PC-3 (cell line): ENCODE measurements at regions not wholly inside any gene's neighbourhood (a gene's known extent, or its start where the extent isn't known, plus 50 kb on each side); places are given as distances from the start of the nearest gene placed in this dataset.

Experiments used
- ATAC-seq: fragments of 200-7000 bp; cut with Tn5 transposase; 2 replicates; pipeline ENCODE4 v1.9.1; 2020; ENCODE audit warnings: mild to moderate bottlenecking, moderate library complexity
- BruUV-seq: library from RNA; stranded (reverse); fragments of 400-500 nt; replicated peaks from 2 replicates; lab custom pipeline; 2021; lab: Mats Ljungman, UMichigan
- CTCF ChIA-PET: fragments of 300-600 bp; sonication (Branson Sonifier 250); formaldehyde crosslinking; loops from one replicate; lab custom pipeline; 2022; ENCODE audit warnings: antibody characterized with exemption; lab: Charles Lee
- POLR2A ChIA-PET: fragments of 300-600 bp; sonication (Branson Sonifier 250); formaldehyde crosslinking; loops from one replicate; lab custom pipeline; 2022; ENCODE audit warnings: antibody characterized with exemption; ENCODE audit not compliant: unreplicated experiment; lab: Charles Lee
- DNase-seq: peaks from one replicate; pipeline ENCODE4 v3.0.0-alpha.2; 2015
- H2AFZ ChIP-seq: fragments of 300-600 bp; sonication (generic); 2 replicates; pipeline ENCODE4 v1.6.0; 2016; ENCODE audit warnings: antibody characterized with exemption, low read length
- H3F3A ChIP-seq: fragments of 300-600 bp; sonication (generic); one replicate; pipeline ENCODE4 v1.6.0; 2017; ENCODE audit warnings: antibody characterized with exemption, low read length, control low read depth, mild to moderate bottlenecking; ENCODE audit not compliant: unreplicated experiment
- H3K27ac ChIP-seq: fragments of 300-600 bp; sonication (generic); 2 replicates; pipeline ENCODE4 v1.5.1; 2016; ENCODE audit warnings: mild to moderate bottlenecking, low read length
- H3K27me3 ChIP-seq: fragments of 300-600 bp; sonication (generic); 2 replicates; pipeline ENCODE4 v1.6.1; 2016; ENCODE audit warnings: low read length, mixed read lengths
- H3K36me3 ChIP-seq: fragments of 300-600 bp; sonication (generic); 2 replicates; pipeline ENCODE4 v1.6.1; 2016; ENCODE audit warnings: low read depth, mixed run types, low read length, mixed read lengths
- H3K4me1 ChIP-seq: fragments of 300-600 bp; sonication (generic); 2 replicates; pipeline ENCODE4 v1.5.1; 2016; ENCODE audit warnings: low read length; ENCODE audit not compliant: insufficient read depth
- H3K4me2 ChIP-seq: fragments of 300-600 bp; sonication (generic); 2 replicates; pipeline ENCODE4 v1.6.0; 2016; ENCODE audit warnings: low read length
- H3K4me3 ChIP-seq: fragments of 300-600 bp; sonication (generic); 2 replicates; pipeline ENCODE4 v1.5.1; 2016; ENCODE audit warnings: mild to moderate bottlenecking, low read length, mixed read lengths
- H3K79me2 ChIP-seq: fragments of 300-600 bp; sonication (generic); 2 replicates; pipeline ENCODE4 v1.6.1; 2017; ENCODE audit warnings: low read length, mixed read lengths
- H3K9ac ChIP-seq: fragments of 300-600 bp; sonication (generic); 2 replicates; pipeline ENCODE4 v1.6.0; 2016; ENCODE audit warnings: mild to moderate bottlenecking, low read length
- H3K9me2 ChIP-seq: fragments of 300-600 bp; sonication (generic); replicated peaks from 2 replicates; pipeline ENCODE4 v1.6.1; 2016; ENCODE audit warnings: mixed run types, low read length, mixed read lengths
- H3K9me3 ChIP-seq: fragments of 300-600 bp; sonication (generic); 2 replicates; pipeline ENCODE4 v1.6.1; 2016; ENCODE audit warnings: low read length, mixed read lengths
- H4K20me1 ChIP-seq: fragments of 300-600 bp; sonication (generic); 2 replicates; pipeline ENCODE4 v1.6.1; 2016; ENCODE audit warnings: low read length, mixed read lengths
- EZH2 ChIP-seq: fragments of 300-600 bp; sonication (generic); IDR thresholded peaks from one replicate; pipeline ENCODE4 v1.6.1; 2017; ENCODE audit warnings: antibody characterized with exemption, mild to moderate bottlenecking, low read length; ENCODE audit not compliant: unreplicated experiment
- EZH2phosphoT487 ChIP-seq: fragments of 300-600 bp; sonication (generic); IDR thresholded peaks from 2 replicates; pipeline ENCODE4 v1.6.1; 2018; ENCODE audit warnings: mild to moderate bottlenecking, antibody characterized with exemption, low read length, borderline replicate concordance
- intact Hi-C: fragments of 100-400 bp; cut with micrococcal nuclease; formaldehyde crosslinking; loops from 2 replicates; pipeline ENCODE4 v1.9.0; 2023
- TF ChIP-seq, protein P1 (sequence below): fragments of 300-600 bp; sonication (generic); conservative IDR thresholded peaks from 2 replicates; pipeline ENCODE4 v1.5.1; 2017; ENCODE audit warnings: antibody characterized with exemption, low read depth, mild to moderate bottlenecking, low read length

DNA sequence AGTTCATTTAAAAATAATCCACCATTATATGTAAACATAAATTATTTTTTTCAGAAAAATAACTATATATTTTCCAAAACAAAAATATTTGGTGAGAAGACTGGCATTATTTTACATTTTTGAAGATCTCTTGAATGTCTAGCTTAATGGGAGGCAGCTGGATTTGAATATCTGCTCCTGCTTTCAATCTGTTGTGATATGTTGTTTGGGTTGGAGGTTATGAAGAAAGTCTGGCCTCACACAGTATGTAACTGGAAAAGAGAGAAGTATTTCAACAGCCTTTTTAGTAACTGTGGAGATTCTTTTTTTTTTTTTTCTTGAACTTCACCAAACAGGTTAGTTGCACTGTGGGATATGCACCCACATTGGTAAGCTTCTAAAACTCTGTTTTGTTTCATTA, 84.7 kb upstream of the SLIT3 start:
- Histone ChIP-seq H4K20me1 (no peaks in the 10 kb centered on the region), H3K9ac (no peak overlapping the region), H3K36me3 (no peaks in the 10 kb centered on the region), H3K9me3 (no peaks in the 10 kb centered on the region), H2AFZ (no peak overlapping the region), H3K27me3 (peaks cover 11% of the 10 kb centered on the region; the same call in 1 of the 2 replicates), H3K4me2 (no peak overlapping the region), H3K9me2 (no peaks in the 10 kb centered on the region), H3K79me2 (no peaks in the 10 kb centered on the region), H3F3A (no peaks in the 10 kb centered on the region), H3K27ac (no peak overlapping the region), H3K4me1 (no peaks in the 10 kb centered on the region), H3K4me3 (no peak overlapping the region)
- BruUV-seq, result no TSS peak
- ChIA-PET POLR2A (no interaction called here), CTCF (no interaction called here)
- ATAC-seq (no peak), DNase-seq (no peak)
- TF ChIP-seq EZH2 (no peak), EZH2phosphoT487 (no peak)
- TF ChIP-seq, protein P1, sequence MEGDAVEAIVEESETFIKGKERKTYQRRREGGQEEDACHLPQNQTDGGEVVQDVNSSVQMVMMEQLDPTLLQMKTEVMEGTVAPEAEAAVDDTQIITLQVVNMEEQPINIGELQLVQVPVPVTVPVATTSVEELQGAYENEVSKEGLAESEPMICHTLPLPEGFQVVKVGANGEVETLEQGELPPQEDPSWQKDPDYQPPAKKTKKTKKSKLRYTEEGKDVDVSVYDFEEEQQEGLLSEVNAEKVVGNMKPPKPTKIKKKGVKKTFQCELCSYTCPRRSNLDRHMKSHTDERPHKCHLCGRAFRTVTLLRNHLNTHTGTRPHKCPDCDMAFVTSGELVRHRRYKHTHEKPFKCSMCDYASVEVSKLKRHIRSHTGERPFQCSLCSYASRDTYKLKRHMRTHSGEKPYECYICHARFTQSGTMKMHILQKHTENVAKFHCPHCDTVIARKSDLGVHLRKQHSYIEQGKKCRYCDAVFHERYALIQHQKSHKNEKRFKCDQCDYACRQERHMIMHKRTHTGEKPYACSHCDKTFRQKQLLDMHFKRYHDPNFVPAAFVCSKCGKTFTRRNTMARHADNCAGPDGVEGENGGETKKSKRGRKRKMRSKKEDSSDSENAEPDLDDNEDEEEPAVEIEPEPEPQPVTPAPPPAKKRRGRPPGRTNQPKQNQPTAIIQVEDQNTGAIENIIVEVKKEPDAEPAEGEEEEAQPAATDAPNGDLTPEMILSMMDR, result no peak
- intact Hi-C loops, result no loop called here

DNA sequence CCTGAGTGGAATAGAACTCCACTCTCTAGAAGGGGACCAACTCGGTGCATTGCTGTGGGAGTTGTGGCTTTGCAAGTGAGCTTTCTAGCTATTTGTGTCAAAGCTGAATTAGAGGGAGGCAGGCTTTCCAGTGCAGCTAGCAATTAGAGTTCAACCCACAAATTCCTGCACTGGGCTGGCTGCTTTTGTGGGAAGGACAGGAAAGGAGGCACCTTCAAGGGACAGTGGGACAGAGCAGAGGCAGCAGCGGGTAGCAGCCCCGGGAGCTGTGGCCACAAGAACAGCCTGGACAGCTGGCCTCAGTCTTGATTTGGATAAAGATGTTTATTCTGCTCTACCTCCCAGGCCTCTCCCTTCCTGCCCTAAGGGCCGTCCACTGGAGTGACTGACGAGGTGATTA, 83.7 kb upstream of the SLIT3 start:
- ChIA-PET POLR2A (no interaction called here), CTCF (no interaction called here)
- ATAC-seq (no peak), DNase-seq (no peak)
- Histone ChIP-seq H3K9ac (no peak overlapping the region), H3K9me3 (no peaks in the 10 kb centered on the region), H3K36me3 (no peaks in the 10 kb centered on the region), H3K27me3 (peaks cover 11% of the 10 kb centered on the region; the same call in 1 of the 2 replicates), H3K79me2 (no peaks in the 10 kb centered on the region), H3K9me2 (no peaks in the 10 kb centered on the region), H3K4me1 (no peaks in the 10 kb centered on the region), H3K4me3 (no peak overlapping the region), H3F3A (no peaks in the 10 kb centered on the region), H3K27ac (no peak overlapping the region), H3K4me2 (no peak overlapping the region), H4K20me1 (no peaks in the 10 kb centered on the region), H2AFZ (no peak overlapping the region)
- BruUV-seq, result no TSS peak
- intact Hi-C loops, result no loop called here
- TF ChIP-seq, protein P1, result no peak
- TF ChIP-seq EZH2, result no peak
- no peak for TF ChIP-seq EZH2phosphoT487

DNA sequence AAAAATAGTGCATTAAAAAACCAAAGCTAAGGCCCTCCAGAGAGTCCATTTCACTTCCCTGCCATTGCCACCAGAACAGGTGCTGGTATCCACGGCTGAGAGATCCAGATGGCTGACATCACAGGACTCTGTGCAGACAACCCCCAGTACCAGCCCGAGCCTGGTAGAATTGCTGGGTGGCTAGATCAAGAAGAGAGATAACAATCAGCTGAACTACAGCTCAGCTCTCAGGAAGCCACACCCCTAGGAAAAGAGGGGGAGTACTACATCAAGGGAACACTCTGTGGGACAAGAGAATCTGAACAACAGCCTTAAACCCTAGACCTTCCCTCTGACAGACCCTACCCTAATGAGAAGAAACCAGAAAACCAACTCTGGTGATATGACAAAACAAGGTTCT, 73.8 kb upstream of the SLIT3 start:
- Histone ChIP-seq H3K27me3 (no peaks in the 10 kb centered on the region), H3K4me2 (no peak overlapping the region), H3F3A (no peaks in the 10 kb centered on the region), H3K36me3 (no peaks in the 10 kb centered on the region), H3K79me2 (no peaks in the 10 kb centered on the region), H3K9me2 (no peaks in the 10 kb centered on the region), H2AFZ (no peak overlapping the region), H3K4me3 (no peak overlapping the region), H3K27ac (no peak overlapping the region), H3K4me1 (no peaks in the 10 kb centered on the region), H3K9me3 (no peaks in the 10 kb centered on the region), H4K20me1 (no peaks in the 10 kb centered on the region), H3K9ac (no peak overlapping the region)
- ATAC-seq, result no peak
- ChIA-PET CTCF (no interaction called here), POLR2A (no interaction called here)
- no peak for TF ChIP-seq EZH2phosphoT487
- TF ChIP-seq EZH2, result no peak
- TF ChIP-seq, protein P1, result no peak
- intact Hi-C loops, result no loop called here
- BruUV-seq, result no TSS peak
- DNase-seq, result peak; percentile 14
